ENCODE measurements at regions not wholly inside any gene's neighbourhood (a gene's known extent, or its start where the extent isn't known, plus 50 kb on each side); places are given as distances from the start of the nearest gene placed in this dataset.

DNA sequence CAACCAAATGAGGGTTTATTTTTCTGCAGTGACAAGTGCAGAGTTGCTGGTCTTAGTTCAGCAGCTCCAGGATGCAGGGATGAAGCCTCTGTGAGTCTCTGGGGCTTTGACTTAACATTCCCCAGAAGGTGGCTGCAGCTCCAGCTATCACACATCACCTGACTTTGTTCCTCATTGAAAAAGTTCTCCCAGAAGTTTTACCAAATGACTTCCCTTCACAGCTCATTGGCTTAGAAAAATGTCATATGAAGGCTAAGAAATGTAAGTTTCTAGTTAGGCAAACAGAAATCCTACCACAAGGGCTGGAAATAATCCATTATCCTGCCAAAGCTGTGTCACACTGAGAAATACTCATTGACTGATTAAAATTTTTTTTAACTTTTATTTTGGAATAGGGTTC, 184.9 kb downstream of the MINAR1 start:
- TF ChIP-seq, protein P1, sequence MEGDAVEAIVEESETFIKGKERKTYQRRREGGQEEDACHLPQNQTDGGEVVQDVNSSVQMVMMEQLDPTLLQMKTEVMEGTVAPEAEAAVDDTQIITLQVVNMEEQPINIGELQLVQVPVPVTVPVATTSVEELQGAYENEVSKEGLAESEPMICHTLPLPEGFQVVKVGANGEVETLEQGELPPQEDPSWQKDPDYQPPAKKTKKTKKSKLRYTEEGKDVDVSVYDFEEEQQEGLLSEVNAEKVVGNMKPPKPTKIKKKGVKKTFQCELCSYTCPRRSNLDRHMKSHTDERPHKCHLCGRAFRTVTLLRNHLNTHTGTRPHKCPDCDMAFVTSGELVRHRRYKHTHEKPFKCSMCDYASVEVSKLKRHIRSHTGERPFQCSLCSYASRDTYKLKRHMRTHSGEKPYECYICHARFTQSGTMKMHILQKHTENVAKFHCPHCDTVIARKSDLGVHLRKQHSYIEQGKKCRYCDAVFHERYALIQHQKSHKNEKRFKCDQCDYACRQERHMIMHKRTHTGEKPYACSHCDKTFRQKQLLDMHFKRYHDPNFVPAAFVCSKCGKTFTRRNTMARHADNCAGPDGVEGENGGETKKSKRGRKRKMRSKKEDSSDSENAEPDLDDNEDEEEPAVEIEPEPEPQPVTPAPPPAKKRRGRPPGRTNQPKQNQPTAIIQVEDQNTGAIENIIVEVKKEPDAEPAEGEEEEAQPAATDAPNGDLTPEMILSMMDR (IDR thresholded peaks at IDR 0.05), result no peak
- TF ChIP-seq POLR2A (IDR thresholded peaks at IDR 0.05), result no peak
